ENCODE measurements at regions not wholly inside any gene's neighbourhood (a gene's known extent, or its start where the extent isn't known, plus 50 kb on each side); places are given as distances from the start of the nearest gene placed in this dataset.

- TF ChIP-seq CTCF (IDR thresholded peaks at IDR 0.05) = no peak
- TF ChIP-seq POLR2A (IDR thresholded peaks at IDR 0.05) = no peak
- Histone ChIP-seq H3K4me3 (no peak overlapping the region), H3K4me1 (no peaks in the 10 kb centered on the region), H3K27me3 (no peaks in the 10 kb centered on the region), H3K36me3 (no peaks in the 10 kb centered on the region), H3K9me3 (no peaks in the 10 kb centered on the region), H3K27ac (no peak overlapping the region)
- intact Hi-C loops (cut with DNase I) = no loop called here
- WGBS, 4 donors = 64 to 79% (median 74%) methylated on average over 3 of the region's 3 CpGs
- DNase-seq = no peak
- no peak for ATAC-seq
These were observed 720.2 kb upstream of the C9orf72 start for GRCh38 chr9:28293369-28294090.

DNA sequence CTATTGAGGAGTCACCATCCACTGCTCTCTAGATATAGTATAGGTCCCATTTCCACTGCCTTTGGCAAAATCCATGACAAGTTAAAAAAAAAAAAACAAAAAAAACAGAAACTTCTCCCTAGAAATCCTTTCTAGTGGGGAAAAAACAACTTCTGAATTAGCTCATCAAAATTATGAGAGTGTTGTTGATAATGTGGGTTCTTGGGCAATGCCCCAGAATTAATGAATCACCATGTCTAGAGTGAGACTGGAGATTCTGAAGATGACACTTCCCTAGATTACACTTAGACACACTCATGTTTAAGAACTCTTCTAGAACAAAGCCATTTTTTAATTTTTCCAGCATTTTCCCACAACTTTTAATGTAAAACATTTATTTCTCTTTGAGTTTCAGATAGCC lies 728.0 kb upstream of the C9orf72 start:
- intact Hi-C loops (cut with DNase I) = no loop called here
- Histone ChIP-seq H3K9me3 (peaks cover 0 to 8% (median 0%) of the 10 kb centered on the region in 12 donors), H3K4me3 (no peak overlapping the region), H3K4me1 (no peaks in the 10 kb centered on the region), H3K36me3 (no peaks in the 10 kb centered on the region), H3K27ac (no peak overlapping the region), H3K27me3 (no peaks in the 10 kb centered on the region)
- no peak for TF ChIP-seq CTCF (IDR thresholded peaks at IDR 0.05)
- TF ChIP-seq POLR2A (IDR thresholded peaks at IDR 0.05) = no peak
- ATAC-seq (no peak), DNase-seq (no peak)

GRCh38 chr9:28317745-28318144 lies 744.5 kb upstream of the C9orf72 start:
- no peaks in the 10 kb centered on the region for H3K9me3 ChIP-seq
- TF ChIP-seq POLR2A (IDR thresholded peaks at IDR 0.05) (no peak), CTCF (IDR thresholded peaks at IDR 0.05) (no peak)
- no peak overlapping the region for H3K4me3 ChIP-seq
- no peaks in the 10 kb centered on the region for H3K4me1 ChIP-seq
- no peaks in the 10 kb centered on the region for H3K36me3 ChIP-seq
- ATAC-seq (no peak), DNase-seq (no peak)
- intact Hi-C loops (cut with DNase I) = loop anchor here in 1 of 10 donors (5.0 kb wide), 1 partner anchor 50 kb away; no protein-coding TSS in a partner anchor
- no peaks in the 10 kb centered on the region for H3K27me3 ChIP-seq
- H3K27ac ChIP-seq = no peak overlapping the region
- 50 to 63% (median 57%) methylated on average over 1 of the region's 1 CpG for WGBS, 4 donors

GRCh38 chr9:28318515-28318914 lies 745.2 kb upstream of the C9orf72 start:
- H3K9me3 ChIP-seq = no peaks in the 10 kb centered on the region
- H3K36me3 ChIP-seq = no peaks in the 10 kb centered on the region
- ATAC-seq (no peak), DNase-seq (no peak)
- no peaks in the 10 kb centered on the region for H3K27me3 ChIP-seq
- H3K4me1 ChIP-seq = no peaks in the 10 kb centered on the region
- TF ChIP-seq POLR2A (IDR thresholded peaks at IDR 0.05) = no peak
- TF ChIP-seq CTCF (IDR thresholded peaks at IDR 0.05) = no peak
- H3K4me3 ChIP-seq = no peak overlapping the region
- H3K27ac ChIP-seq = no peak overlapping the region
- 35 to 81% (median 68%) methylated on average over 1 of the region's 1 CpG for WGBS, 4 donors
- intact Hi-C loops (cut with DNase I) = loop anchor here in 1 of 10 donors (5.0 kb wide), 1 partner anchor 49 kb away; no protein-coding TSS in a partner anchor
